MG63 (cell line): ENCODE measurements at regions not wholly inside any gene's neighbourhood (a gene's known extent, or its start where the extent isn't known, plus 50 kb on each side); places are given as distances from the start of the nearest gene placed in this dataset.
A peak's percentile ranks its signal among the peaks of the same experiment; 100 is the strongest.

ENCODE experiments used
- DNase-seq: peaks from one replicate; pipeline ENCODE4 v3.0.0-alpha.2; 2020
- H3K27me3 ChIP-seq: fragments of 250-450 bp; sonication (Bioruptor Pico); 2 replicates; pipeline ENCODE4 v1.5.1; 2020; ENCODE audit warnings: mild to moderate bottlenecking, moderate library complexity
- H3K36me3 ChIP-seq: fragments of 250-450 bp; sonication (Bioruptor Pico); 2 replicates; pipeline ENCODE4 v1.5.1; 2020; ENCODE audit warnings: mild to moderate bottlenecking, moderate library complexity
- H3K4me3 ChIP-seq: fragments of 250-450 bp; sonication (Bioruptor Pico); 2 replicates; pipeline ENCODE4 v1.5.1; 2020; ENCODE audit warnings: mild to moderate bottlenecking, moderate library complexity
- H3K9me3 ChIP-seq: fragments of 250-450 bp; sonication (Bioruptor Pico); 2 replicates; pipeline ENCODE4 v1.5.1; 2020; ENCODE audit warnings: mild to moderate bottlenecking, moderate library complexity

- H3K27me3 ChIP-seq, result no peaks in the 10 kb centered on the region
- H3K9me3 ChIP-seq, result no peaks in the 10 kb centered on the region
- H3K36me3 ChIP-seq, result no peaks in the 10 kb centered on the region
- no peak for DNase-seq
- H3K4me3 ChIP-seq, result no peak overlapping the region
Measured at GRCh38 chr13:74895042-74895796, 586.8 kb downstream of the TBC1D4 start.

DNA sequence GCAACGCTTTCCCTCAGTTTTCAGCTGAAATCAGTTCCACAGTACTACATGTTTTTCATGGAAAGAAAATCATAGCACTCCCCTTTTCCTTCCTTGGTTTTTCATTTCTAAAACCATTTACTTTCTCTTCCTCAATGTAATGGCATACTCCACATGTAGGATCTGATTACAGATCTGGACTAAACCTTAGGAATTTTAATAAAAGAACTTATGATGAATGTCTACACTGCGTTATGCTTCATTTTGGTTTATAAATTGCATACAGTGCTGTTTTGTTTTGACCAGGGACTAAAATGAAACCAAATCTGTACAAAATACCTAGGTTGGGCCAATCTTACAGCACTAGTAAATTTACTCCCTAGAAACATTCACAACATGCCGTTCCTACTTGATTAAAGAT, 589.9 kb downstream of the TBC1D4 start:
- no peaks in the 10 kb centered on the region for H3K27me3 ChIP-seq
- no peak for DNase-seq
- H3K9me3 ChIP-seq, result no peaks in the 10 kb centered on the region
- H3K36me3 ChIP-seq, result no peaks in the 10 kb centered on the region
- no peak overlapping the region for H3K4me3 ChIP-seq

DNA sequence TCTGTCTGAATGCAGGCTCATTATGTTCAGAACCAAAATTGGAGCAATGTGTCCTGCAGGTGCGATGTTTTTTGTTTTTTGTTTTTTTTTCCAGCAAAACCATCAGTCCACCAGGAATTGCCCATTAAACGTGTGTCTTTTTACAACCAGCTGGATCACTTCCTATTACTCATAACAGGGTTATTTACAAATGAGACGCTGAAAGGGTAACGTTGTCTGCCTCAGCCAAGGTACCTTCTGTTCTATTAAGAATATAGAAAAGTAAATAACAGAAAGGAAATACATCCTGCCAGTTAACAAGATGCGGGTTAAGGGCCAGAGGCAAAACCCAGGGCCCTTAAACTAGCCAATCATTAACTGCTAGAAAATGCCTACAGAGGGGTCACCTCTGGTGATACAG, 590.4 kb downstream of the TBC1D4 start:
- peak; percentile 9 for DNase-seq
- Histone ChIP-seq H3K36me3 (no peaks in the 10 kb centered on the region), H3K9me3 (no peaks in the 10 kb centered on the region), H3K27me3 (no peaks in the 10 kb centered on the region), H3K4me3 (no peak overlapping the region)

DNA sequence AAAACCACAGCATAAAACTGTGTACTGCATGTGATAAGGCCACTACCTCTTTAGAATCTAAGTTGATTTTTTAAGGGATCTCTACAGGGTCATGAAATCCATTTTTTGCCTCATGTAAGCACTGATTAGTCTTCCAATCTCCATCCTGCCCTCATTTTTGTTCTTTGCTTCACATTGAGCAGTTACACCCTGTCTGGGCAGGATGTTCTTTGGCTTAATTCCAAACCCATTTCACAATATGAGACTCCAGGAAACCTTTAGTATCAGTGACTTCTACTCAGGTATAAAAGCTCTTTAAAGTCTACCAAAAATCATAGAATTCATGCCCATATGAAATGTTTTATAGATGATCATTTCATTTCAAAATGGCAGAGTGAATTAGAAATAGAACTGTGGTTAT, 592.6 kb downstream of the TBC1D4 start:
- DNase-seq, result no peak

GRCh38 chr13:74886502-74886901, 595.5 kb downstream of the TBC1D4 start:
- Histone ChIP-seq H3K27me3 (no peaks in the 10 kb centered on the region), H3K4me3 (no peak overlapping the region), H3K9me3 (no peaks in the 10 kb centered on the region), H3K36me3 (no peaks in the 10 kb centered on the region)
- DNase-seq, result no peak

More for the DNA sequence above, 592.6 kb downstream of the TBC1D4 start:
- H3K36me3 ChIP-seq, result no peaks in the 10 kb centered on the region
- H3K27me3 ChIP-seq, result no peaks in the 10 kb centered on the region
- H3K4me3 ChIP-seq, result no peak overlapping the region
- H3K9me3 ChIP-seq, result no peaks in the 10 kb centered on the region

GRCh38 chr13:74883834-74884233, 598.1 kb downstream of the TBC1D4 start:
- Histone ChIP-seq H3K27me3 (no peaks in the 10 kb centered on the region), H3K9me3 (no peaks in the 10 kb centered on the region), H3K36me3 (no peaks in the 10 kb centered on the region), H3K4me3 (no peak overlapping the region)
- no peak for DNase-seq

DNA sequence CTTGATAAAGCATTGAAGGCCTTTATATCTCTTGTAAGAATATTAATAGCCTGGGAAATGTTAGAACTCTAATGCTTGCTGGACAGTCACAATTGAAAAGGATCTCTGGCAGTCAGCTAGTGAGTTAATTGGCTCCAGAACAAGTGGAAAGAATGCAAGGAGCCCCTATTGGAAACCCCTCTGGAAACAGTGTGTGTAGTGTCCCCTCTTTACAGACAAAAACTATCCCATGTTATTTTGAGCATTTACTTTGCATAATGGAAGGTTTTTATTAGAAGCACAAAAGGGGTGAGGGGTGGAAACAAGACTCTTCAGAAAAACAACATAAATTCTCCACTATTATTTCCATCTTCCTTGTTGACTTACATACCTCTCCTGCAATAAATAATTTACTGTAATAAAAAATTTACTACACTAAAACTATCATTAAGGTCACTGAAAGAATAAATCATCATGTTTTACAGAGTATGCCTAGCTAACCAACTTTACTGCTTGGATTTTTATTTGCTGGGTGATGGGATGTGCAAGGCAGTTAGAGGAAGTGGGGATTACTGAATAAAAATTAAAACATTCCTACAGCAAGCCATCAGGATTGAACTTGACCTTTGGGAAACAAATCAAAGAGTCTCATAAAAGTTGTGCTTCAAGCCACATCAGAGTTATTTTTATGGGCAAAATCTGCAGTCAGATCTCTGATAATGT, 610.4 kb downstream of the TBC1D4 start:
- Histone ChIP-seq H3K4me3 (no peak overlapping the region), H3K36me3 (no peaks in the 10 kb centered on the region), H3K9me3 (peaks cover 13% of the 10 kb centered on the region), H3K27me3 (no peaks in the 10 kb centered on the region)
- DNase-seq, result no peak

DNA sequence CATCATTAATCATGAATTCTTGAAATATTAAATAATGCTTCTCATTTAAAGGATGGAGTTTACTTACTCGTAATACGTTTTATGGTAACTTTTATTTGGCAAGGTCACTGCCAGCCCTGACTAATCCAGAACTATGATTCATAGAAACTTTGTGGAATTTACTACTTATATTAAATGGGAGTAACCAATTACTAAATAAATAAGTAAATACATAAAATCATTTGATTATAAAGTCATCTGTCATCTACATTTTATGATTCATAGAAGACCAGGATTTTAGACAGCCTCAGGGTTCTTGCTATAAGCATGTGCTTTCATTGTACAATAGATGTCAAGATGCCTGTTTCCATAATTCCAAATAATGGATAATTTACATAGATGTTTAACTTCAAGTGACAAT, 611.1 kb downstream of the TBC1D4 start:
- Histone ChIP-seq H3K36me3 (no peaks in the 10 kb centered on the region), H3K9me3 (peaks cover 13% of the 10 kb centered on the region)
- peak; percentile 17 for DNase-seq

DNA sequence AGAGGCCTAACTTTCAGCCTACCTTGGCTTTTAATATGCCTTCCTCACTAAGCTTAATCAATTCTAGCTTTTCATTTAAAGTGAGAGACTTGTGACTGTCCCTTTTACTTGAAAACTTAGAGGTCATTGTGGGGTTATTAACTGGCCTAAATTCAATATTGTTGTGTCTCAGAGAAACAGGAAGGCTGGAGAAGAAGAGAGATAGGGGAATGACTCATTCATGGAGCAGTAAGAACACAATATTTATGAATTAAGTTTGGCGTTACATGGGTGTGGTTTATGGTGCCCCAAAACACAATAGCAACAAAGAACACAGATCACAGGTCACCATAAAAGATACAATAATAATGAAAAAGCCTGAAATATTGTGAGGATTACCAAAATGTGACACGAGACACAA, 612.1 kb downstream of the TBC1D4 start:
- H3K4me3 ChIP-seq, result no peak overlapping the region
- no peak for DNase-seq
- H3K9me3 ChIP-seq, result peaks cover 13% of the 10 kb centered on the region
- H3K27me3 ChIP-seq, result no peaks in the 10 kb centered on the region
- no peaks in the 10 kb centered on the region for H3K36me3 ChIP-seq

More for the DNA sequence above, 611.1 kb downstream of the TBC1D4 start:
- no peaks in the 10 kb centered on the region for H3K27me3 ChIP-seq
- H3K4me3 ChIP-seq, result no peak overlapping the region

- H3K9me3 ChIP-seq, result peaks cover 13% of the 10 kb centered on the region
- no peak for DNase-seq
- no peak overlapping the region for H3K4me3 ChIP-seq
- H3K36me3 ChIP-seq, result no peaks in the 10 kb centered on the region
- H3K27me3 ChIP-seq, result no peaks in the 10 kb centered on the region
Measured at GRCh38 chr13:74868049-74868448, 613.9 kb downstream of the TBC1D4 start.

GRCh38 chr13:74867460-74867859, 614.5 kb downstream of the TBC1D4 start:
- no peaks in the 10 kb centered on the region for H3K27me3 ChIP-seq
- no peak for DNase-seq
- H3K9me3 ChIP-seq, result peaks cover 13% of the 10 kb centered on the region
- H3K4me3 ChIP-seq, result no peak overlapping the region
- no peaks in the 10 kb centered on the region for H3K36me3 ChIP-seq

GRCh38 chr13:74866101-74866500, 615.9 kb downstream of the TBC1D4 start:
- no peak for DNase-seq
- H3K36me3 ChIP-seq, result no peaks in the 10 kb centered on the region
- H3K9me3 ChIP-seq, result peaks cover 13% of the 10 kb centered on the region
- no peaks in the 10 kb centered on the region for H3K27me3 ChIP-seq
- H3K4me3 ChIP-seq, result no peak overlapping the region

DNA sequence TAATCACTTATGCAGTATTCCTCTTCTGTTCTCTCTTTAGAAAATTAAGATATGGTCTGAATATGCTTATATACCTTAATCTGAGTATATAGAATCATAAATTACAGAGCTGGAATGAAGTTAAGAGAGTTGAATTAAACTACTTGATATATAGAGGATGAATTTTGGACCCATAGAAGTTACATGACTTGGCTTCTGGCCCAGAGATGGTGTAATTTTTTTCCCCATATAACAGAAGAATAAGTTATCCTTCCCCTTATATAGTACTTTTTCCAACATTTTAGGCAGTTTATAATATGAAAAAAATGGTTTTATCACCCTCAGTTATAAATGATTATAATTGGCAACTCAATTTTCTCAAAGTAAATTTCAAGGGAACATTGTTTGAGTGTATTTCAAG, 616.3 kb downstream of the TBC1D4 start:
- no peak for DNase-seq
- Histone ChIP-seq H3K27me3 (no peaks in the 10 kb centered on the region), H3K36me3 (no peaks in the 10 kb centered on the region), H3K9me3 (peaks cover 13% of the 10 kb centered on the region), H3K4me3 (no peak overlapping the region)

- Histone ChIP-seq H3K4me3 (no peak overlapping the region), H3K27me3 (no peaks in the 10 kb centered on the region), H3K36me3 (no peaks in the 10 kb centered on the region), H3K9me3 (no peaks in the 10 kb centered on the region)
- no peak for DNase-seq
Measured at GRCh38 chr13:74860789-74861188, 621.2 kb downstream of the TBC1D4 start.

DNA sequence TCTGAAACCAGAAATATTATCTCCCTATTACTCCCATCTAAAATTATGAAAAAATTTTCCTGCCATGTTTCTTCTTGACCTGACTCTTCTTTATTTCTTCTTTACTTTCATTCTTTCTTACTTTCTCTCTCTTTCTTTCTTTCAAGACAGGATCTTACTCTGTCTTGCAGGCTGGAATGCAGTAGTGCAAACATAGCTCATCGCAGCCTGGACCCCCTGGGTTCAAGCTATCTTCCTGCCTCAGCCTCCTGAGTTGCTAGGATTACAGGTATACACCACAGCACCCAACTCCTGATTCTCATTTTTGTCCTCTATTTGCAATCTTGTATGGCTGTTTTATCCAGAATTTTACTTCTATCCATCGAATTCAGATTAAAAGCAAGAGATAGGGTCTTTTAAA, 631.1 kb downstream of the TBC1D4 start:
- no peak overlapping the region for H3K4me3 ChIP-seq
- H3K36me3 ChIP-seq, result no peaks in the 10 kb centered on the region
- no peak for DNase-seq
- H3K9me3 ChIP-seq, result peaks cover 8% of the 10 kb centered on the region
- no peaks in the 10 kb centered on the region for H3K27me3 ChIP-seq

- no peak overlapping the region for H3K4me3 ChIP-seq
- no peaks in the 10 kb centered on the region for H3K36me3 ChIP-seq
- no peaks in the 10 kb centered on the region for H3K27me3 ChIP-seq
- no peak for DNase-seq
- H3K9me3 ChIP-seq, result peaks cover 8% of the 10 kb centered on the region
Measured at GRCh38 chr13:74847966-74848365, 634.0 kb downstream of the TBC1D4 start.

DNA sequence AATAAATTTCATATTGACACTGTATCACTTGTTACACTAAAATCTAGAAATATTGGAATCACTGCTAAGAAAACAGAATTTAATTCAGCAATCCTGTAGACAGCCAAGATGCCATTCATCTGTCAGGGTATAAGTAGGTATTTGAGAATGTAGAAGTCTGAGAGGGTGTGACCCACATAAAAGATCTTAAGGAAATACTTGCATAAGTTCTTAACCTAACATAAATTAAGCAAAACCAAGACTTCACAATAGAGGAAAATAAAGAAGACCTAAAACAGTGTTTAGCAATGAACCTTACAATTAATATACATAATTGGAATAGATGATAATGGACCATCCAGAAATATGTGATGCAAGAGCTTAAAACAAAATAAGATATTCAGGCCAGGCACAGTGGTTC, 636.2 kb downstream of the TBC1D4 start:
- H3K36me3 ChIP-seq, result no peaks in the 10 kb centered on the region
- peaks cover 8% of the 10 kb centered on the region for H3K9me3 ChIP-seq
- H3K4me3 ChIP-seq, result no peak overlapping the region
- no peak for DNase-seq
- no peaks in the 10 kb centered on the region for H3K27me3 ChIP-seq

DNA sequence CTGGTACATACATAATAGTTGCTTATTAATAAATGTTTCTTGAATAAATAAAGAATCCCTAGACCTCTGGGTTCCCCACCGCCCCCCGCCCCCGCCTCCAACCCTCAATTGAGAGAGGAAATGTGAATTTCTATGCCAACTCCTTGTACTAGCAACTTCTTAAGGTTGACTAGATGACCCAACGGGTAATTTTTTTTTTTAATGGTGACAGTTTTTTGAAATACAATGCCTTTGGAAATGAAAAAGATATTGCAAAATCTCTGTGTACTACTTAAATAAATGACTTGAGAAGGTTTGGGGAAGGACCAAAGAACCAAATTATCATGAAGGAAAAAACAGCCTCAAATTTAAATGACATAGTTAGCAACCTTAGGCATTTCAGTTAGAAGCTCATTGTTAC, 640.3 kb downstream of the TBC1D4 start:
- H3K9me3 ChIP-seq, result no peaks in the 10 kb centered on the region
- no peaks in the 10 kb centered on the region for H3K36me3 ChIP-seq
- no peaks in the 10 kb centered on the region for H3K27me3 ChIP-seq
- no peak overlapping the region for H3K4me3 ChIP-seq
- DNase-seq, result no peak
